Fibroblast of lung (primary cell): ENCODE measurements at regions not wholly inside any gene's neighbourhood (a gene's known extent, or its start where the extent isn't known, plus 50 kb on each side); places are given as distances from the start of the nearest gene placed in this dataset.
"Not testable (repeated sequence)": the region's sequence is repeated elsewhere in the genome, so short reads cannot be mapped to it uniquely, and the experiment has no call there.

Experiments used
- DNase-seq, 2 donors: peaks; one replicate each; pipeline versions ENCODE4 v3.0.0 to v3.0.0-alpha.2; 2010; ENCODE audit warnings: low read depth in 2 of 2
- H2AFZ ChIP-seq: 2 replicates; pipeline ENCODE4 v1.5.1; 2012; ENCODE audit warnings: low read length, control low read depth, inconsistent platforms
- H3K27ac ChIP-seq: 2 replicates; pipeline ENCODE4 v1.5.1; 2011; ENCODE audit warnings: low read length, control low read depth; ENCODE audit not compliant: insufficient read depth
- H3K27me3 ChIP-seq: 2 replicates; pipeline ENCODE4 v1.5.1; 2011; ENCODE audit warnings: mild to moderate bottlenecking, low read length; ENCODE audit not compliant: control insufficient read depth, insufficient read depth
- H3K36me3 ChIP-seq: 2 replicates; pipeline ENCODE4 v1.5.1; 2011; ENCODE audit warnings: low read length; ENCODE audit not compliant: control insufficient read depth, insufficient read depth
- H3K4me1 ChIP-seq: 2 replicates; pipeline ENCODE4 v1.5.1; 2011; ENCODE audit warnings: low read length; ENCODE audit not compliant: control insufficient read depth, insufficient read depth; ENCODE audit errors: extremely low read depth
- H3K4me2 ChIP-seq: 2 replicates; pipeline ENCODE4 v1.5.1; 2011; ENCODE audit warnings: low read length, control low read depth; ENCODE audit not compliant: insufficient read depth; ENCODE audit errors: extremely low read depth
- H3K4me3 ChIP-seq, 4 experiments: fragments of 200-600 bp in 1 of 4; sonication (generic) in 1 of 4; replicated peaks in 1 of 4; 2 replicates each; pipeline ENCODE4 v1.5.1; 2011 to 2016; ENCODE audit warnings: low read length in 4 of 4, low read depth in 3 of 4, mild to moderate bottlenecking in 3 of 4, control low read depth in 2 of 4, inconsistent platforms in 1 of 4, mixed read lengths in 1 of 4; ENCODE audit not compliant: insufficient read depth in 1 of 4; ENCODE audit errors: control extremely low read depth in 1 of 4
- H3K79me2 ChIP-seq: 2 replicates; pipeline ENCODE4 v1.5.1; 2012; ENCODE audit warnings: mild to moderate bottlenecking, low read length, inconsistent platforms; ENCODE audit not compliant: control insufficient read depth, insufficient read depth
- H3K9ac ChIP-seq: 2 replicates; pipeline ENCODE4 v1.5.1; 2011; ENCODE audit warnings: mild to moderate bottlenecking, low read length, control low read depth; ENCODE audit not compliant: insufficient read depth
- H3K9me3 ChIP-seq: 2 replicates; pipeline ENCODE4 v1.5.1; 2012; ENCODE audit warnings: low read depth, low read length; ENCODE audit not compliant: control insufficient read depth, insufficient read depth
- H4K20me1 ChIP-seq: 2 replicates; pipeline ENCODE4 v1.5.1; 2011; ENCODE audit warnings: low read length; ENCODE audit not compliant: control insufficient read depth, insufficient read depth; ENCODE audit errors: extremely low read depth
- EZH2 ChIP-seq: IDR thresholded peaks from 2 replicates; pipeline ENCODE4 v1.5.1; 2012; ENCODE audit warnings: low read length, control low read depth, mild to moderate bottlenecking; ENCODE audit errors: missing control alignments
- TF ChIP-seq, protein P1 (sequence below), 2 donors: IDR thresholded peaks in 1 of 2; conservative IDR thresholded peaks in 1 of 2; 1 replicate in 1 of 2; 2 replicates in 1 of 2; pipeline ENCODE4 v1.5.1; 2011 to 2012; ENCODE audit warnings: low read length in 2 of 2, control low read depth in 1 of 2, inconsistent platforms in 1 of 2, low read depth in 1 of 2, mild to moderate bottlenecking in 1 of 2

DNA sequence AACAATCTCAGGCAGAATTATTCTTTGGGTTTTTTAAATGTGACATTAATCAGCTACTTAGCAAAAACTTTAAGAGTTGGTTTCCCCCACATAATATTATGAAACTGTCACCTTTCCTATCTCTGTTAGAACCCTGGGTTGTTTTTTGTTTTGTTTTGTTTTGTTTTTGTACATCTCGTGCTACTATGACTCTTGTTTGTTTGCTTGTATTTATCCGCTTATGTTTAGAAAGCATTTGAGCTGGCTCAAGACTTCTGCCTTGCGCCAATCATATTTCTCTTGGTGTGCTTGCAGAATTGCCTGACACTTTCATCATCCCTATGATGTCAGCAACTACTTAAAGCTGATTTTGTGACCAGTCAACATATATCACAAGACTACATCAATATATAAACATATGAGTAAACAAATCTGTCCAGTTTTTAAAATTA lies 116.9 kb downstream of the DCLK3 start:
- Histone ChIP-seq H4K20me1 (no peaks in the 10 kb centered on the region), H3K27me3 (no peaks in the 10 kb centered on the region), H3K79me2 (no peaks in the 10 kb centered on the region), H3K4me1 (peaks cover 8% of the 10 kb centered on the region), H3K4me3 (no peak overlapping the region), H3K36me3 (no peaks in the 10 kb centered on the region), H2AFZ (no peak overlapping the region), H3K4me2 (no peak overlapping the region), H3K9me3 (no peaks in the 10 kb centered on the region), H3K9ac (no peak overlapping the region), H3K27ac (no peak overlapping the region)
- peak; percentile 12 to 62 for DNase-seq
- no peak for TF ChIP-seq EZH2
- TF ChIP-seq, protein P1, sequence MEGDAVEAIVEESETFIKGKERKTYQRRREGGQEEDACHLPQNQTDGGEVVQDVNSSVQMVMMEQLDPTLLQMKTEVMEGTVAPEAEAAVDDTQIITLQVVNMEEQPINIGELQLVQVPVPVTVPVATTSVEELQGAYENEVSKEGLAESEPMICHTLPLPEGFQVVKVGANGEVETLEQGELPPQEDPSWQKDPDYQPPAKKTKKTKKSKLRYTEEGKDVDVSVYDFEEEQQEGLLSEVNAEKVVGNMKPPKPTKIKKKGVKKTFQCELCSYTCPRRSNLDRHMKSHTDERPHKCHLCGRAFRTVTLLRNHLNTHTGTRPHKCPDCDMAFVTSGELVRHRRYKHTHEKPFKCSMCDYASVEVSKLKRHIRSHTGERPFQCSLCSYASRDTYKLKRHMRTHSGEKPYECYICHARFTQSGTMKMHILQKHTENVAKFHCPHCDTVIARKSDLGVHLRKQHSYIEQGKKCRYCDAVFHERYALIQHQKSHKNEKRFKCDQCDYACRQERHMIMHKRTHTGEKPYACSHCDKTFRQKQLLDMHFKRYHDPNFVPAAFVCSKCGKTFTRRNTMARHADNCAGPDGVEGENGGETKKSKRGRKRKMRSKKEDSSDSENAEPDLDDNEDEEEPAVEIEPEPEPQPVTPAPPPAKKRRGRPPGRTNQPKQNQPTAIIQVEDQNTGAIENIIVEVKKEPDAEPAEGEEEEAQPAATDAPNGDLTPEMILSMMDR (conservative IDR thresholded peaks at IDR 0.05 in 1 of 2, IDR thresholded peaks at IDR 0.05 in 1 of 2; ENCODE audit: low read depth in 1 of 2, low read length in 2 of 2): no peak

- no peaks in the 10 kb centered on the region for H3K27me3 ChIP-seq
- H3K4me2 ChIP-seq: no peak overlapping the region
- TF ChIP-seq, protein P1 (conservative IDR thresholded peaks at IDR 0.05 in 1 of 2, IDR thresholded peaks at IDR 0.05 in 1 of 2; ENCODE audit: low read depth in 1 of 2, low read length in 2 of 2): no peak
- TF ChIP-seq EZH2: no peak
- H3K79me2 ChIP-seq: no peaks in the 10 kb centered on the region
- no peak for DNase-seq
- no peak overlapping the region for H3K27ac ChIP-seq
- no peak overlapping the region for H3K4me3 ChIP-seq
- no peaks in the 10 kb centered on the region for H3K4me1 ChIP-seq
- no peaks in the 10 kb centered on the region for H3K9me3 ChIP-seq
- no peak overlapping the region for H3K9ac ChIP-seq
- H4K20me1 ChIP-seq: no peaks in the 10 kb centered on the region
- no peak overlapping the region for H2AFZ ChIP-seq
- no peaks in the 10 kb centered on the region for H3K36me3 ChIP-seq
These were observed 121.2 kb downstream of the DCLK3 start for GRCh38 chr3:36643192-36643591.

- Histone ChIP-seq H2AFZ (no peak overlapping the region), H3K79me2 (no peaks in the 10 kb centered on the region), H3K36me3 (no peaks in the 10 kb centered on the region), H3K4me2 (no peak overlapping the region), H3K27me3 (no peaks in the 10 kb centered on the region), H4K20me1 (no peaks in the 10 kb centered on the region), H3K4me3 (no peak overlapping the region), H3K4me1 (no peaks in the 10 kb centered on the region), H3K27ac (no peak overlapping the region), H3K9ac (no peak overlapping the region), H3K9me3 (no peaks in the 10 kb centered on the region)
- peak in 1 of 2 donors; percentile 18 for DNase-seq
- TF ChIP-seq EZH2: no peak
- TF ChIP-seq, protein P1 (conservative IDR thresholded peaks at IDR 0.05 in 1 of 2, IDR thresholded peaks at IDR 0.05 in 1 of 2; ENCODE audit: low read depth in 1 of 2, low read length in 2 of 2): no peak
These were observed 128.6 kb downstream of the DCLK3 start for GRCh38 chr3:36635731-36636130.

GRCh38 chr3:36633897-36634296 lies 130.5 kb downstream of the DCLK3 start:
- not testable (repeated sequence) for H3K9ac ChIP-seq, H4K20me1 ChIP-seq, H3K27ac ChIP-seq, H2AFZ ChIP-seq, DNase-seq, H3K9me3 ChIP-seq, H3K4me3 ChIP-seq, H3K79me2 ChIP-seq, H3K36me3 ChIP-seq, H3K27me3 ChIP-seq, H3K4me1 ChIP-seq, H3K4me2 ChIP-seq
